Tibial artery (tissue), 4 donors: ENCODE measurements at regions not wholly inside any gene's neighbourhood (a gene's known extent, or its start where the extent isn't known, plus 50 kb on each side); places are given as distances from the start of the nearest gene placed in this dataset.

Experiments used
- DNase-seq, 2 donors: peaks; one replicate each; pipeline ENCODE4 v3.0.0-alpha.2; 2019
- H3K27ac ChIP-seq, 2 donors: fragments of 200-600 bp; sonication (generic) in 1 of 2; 1 replicate in 1 of 2; 2 replicates in 1 of 2; pipeline ENCODE4 v1.5.1; 2018 to 2019; ENCODE audit warnings: mild to moderate bottlenecking in 1 of 2
- H3K27me3 ChIP-seq, 2 donors: fragments of 200-600 bp; sonication (generic) in 1 of 2; one replicate each; pipeline versions ENCODE4 v1.5.1 to v1.6.0; 2016 to 2019
- H3K36me3 ChIP-seq, 3 donors: fragments of 200-600 bp; sonication (generic) in 2 of 3; one replicate each; pipeline ENCODE4 v1.5.1; 2016 to 2019; ENCODE audit warnings: mild to moderate bottlenecking in 2 of 3
- H3K4me1 ChIP-seq, 4 donors: fragments of 200-600 bp; sonication (generic) in 2 of 4; 1 replicate in 3 of 4; 2 replicates in 1 of 4; pipeline ENCODE4 v1.5.1; 2016 to 2019
- H3K4me3 ChIP-seq, 2 donors: fragments of 200-600 bp; sonication (generic) in 1 of 2; 1 replicate in 1 of 2; 2 replicates in 1 of 2; pipeline ENCODE4 v1.5.1; 2018 to 2019; ENCODE audit warnings: mild to moderate bottlenecking in 2 of 2
- H3K9me3 ChIP-seq, 3 donors: fragments of 200-600 bp; sonication (generic) in 1 of 3; one replicate each; pipeline ENCODE4 v1.5.1; 2016 to 2019
- intact Hi-C: fragments of 100-400 bp; cut with DNase I; formaldehyde crosslinking; loops from one replicate; pipeline ENCODE4 v1.15.0; 2023; ENCODE audit warnings: low total_unique reads
- TF ChIP-seq, protein P1 (sequence below), 2 experiments: fragments of 200-600 bp in 1 of 2; fragments of 450-650 bp in 1 of 2; IDR thresholded peaks; one replicate each; pipeline ENCODE4 v1.5.1; 2017 to 2019; ENCODE audit warnings: antibody characterized with exemption in 2 of 2, mild to moderate bottlenecking in 1 of 2, moderate library complexity in 1 of 2

- H3K4me1 ChIP-seq = no peaks in the 10 kb centered on the region
- H3K27me3 ChIP-seq = no peaks in the 10 kb centered on the region
- H3K27ac ChIP-seq = no peak overlapping the region
- no peaks in the 10 kb centered on the region for H3K36me3 ChIP-seq
- intact Hi-C loops = no loop called here
- no peaks in the 10 kb centered on the region for H3K9me3 ChIP-seq
- TF ChIP-seq, protein P1, sequence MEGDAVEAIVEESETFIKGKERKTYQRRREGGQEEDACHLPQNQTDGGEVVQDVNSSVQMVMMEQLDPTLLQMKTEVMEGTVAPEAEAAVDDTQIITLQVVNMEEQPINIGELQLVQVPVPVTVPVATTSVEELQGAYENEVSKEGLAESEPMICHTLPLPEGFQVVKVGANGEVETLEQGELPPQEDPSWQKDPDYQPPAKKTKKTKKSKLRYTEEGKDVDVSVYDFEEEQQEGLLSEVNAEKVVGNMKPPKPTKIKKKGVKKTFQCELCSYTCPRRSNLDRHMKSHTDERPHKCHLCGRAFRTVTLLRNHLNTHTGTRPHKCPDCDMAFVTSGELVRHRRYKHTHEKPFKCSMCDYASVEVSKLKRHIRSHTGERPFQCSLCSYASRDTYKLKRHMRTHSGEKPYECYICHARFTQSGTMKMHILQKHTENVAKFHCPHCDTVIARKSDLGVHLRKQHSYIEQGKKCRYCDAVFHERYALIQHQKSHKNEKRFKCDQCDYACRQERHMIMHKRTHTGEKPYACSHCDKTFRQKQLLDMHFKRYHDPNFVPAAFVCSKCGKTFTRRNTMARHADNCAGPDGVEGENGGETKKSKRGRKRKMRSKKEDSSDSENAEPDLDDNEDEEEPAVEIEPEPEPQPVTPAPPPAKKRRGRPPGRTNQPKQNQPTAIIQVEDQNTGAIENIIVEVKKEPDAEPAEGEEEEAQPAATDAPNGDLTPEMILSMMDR (IDR thresholded peaks at IDR 0.05) = no peak
- no peak for DNase-seq
- H3K4me3 ChIP-seq = no peak overlapping the region
Measured at GRCh38 chr4:96753216-96753615, 913.3 kb downstream of the PDHA2 start.

- no peak for DNase-seq
- H3K4me1 ChIP-seq = no peaks in the 10 kb centered on the region
- no peaks in the 10 kb centered on the region for H3K9me3 ChIP-seq
- no peaks in the 10 kb centered on the region for H3K27me3 ChIP-seq
- intact Hi-C loops = no loop called here
- TF ChIP-seq, protein P1 (IDR thresholded peaks at IDR 0.05) = no peak
- H3K36me3 ChIP-seq = no peaks in the 10 kb centered on the region
- H3K4me3 ChIP-seq = no peak overlapping the region
- no peak overlapping the region for H3K27ac ChIP-seq
Measured at GRCh38 chr4:96755569-96756484, 915.9 kb downstream of the PDHA2 start.

GRCh38 chr4:96756584-96756983 lies 916.7 kb downstream of the PDHA2 start:
- intact Hi-C loops = no loop called here
- no peaks in the 10 kb centered on the region for H3K27me3 ChIP-seq
- H3K36me3 ChIP-seq = no peaks in the 10 kb centered on the region
- H3K4me1 ChIP-seq = no peaks in the 10 kb centered on the region
- H3K27ac ChIP-seq = no peak overlapping the region
- TF ChIP-seq, protein P1 (IDR thresholded peaks at IDR 0.05) = no peak
- no peak overlapping the region for H3K4me3 ChIP-seq
- no peaks in the 10 kb centered on the region for H3K9me3 ChIP-seq
- DNase-seq = no peak

GRCh38 chr4:96763546-96763945 lies 923.7 kb downstream of the PDHA2 start:
- intact Hi-C loops = no loop called here
- Histone ChIP-seq H3K9me3 (no peaks in the 10 kb centered on the region), H3K4me3 (no peak overlapping the region), H3K27ac (no peak overlapping the region), H3K27me3 (no peaks in the 10 kb centered on the region), H3K36me3 (no peaks in the 10 kb centered on the region), H3K4me1 (no peaks in the 10 kb centered on the region)
- no peak for DNase-seq
- TF ChIP-seq, protein P1 (IDR thresholded peaks at IDR 0.05) = no peak

GRCh38 chr4:96766359-96766758 lies 926.5 kb downstream of the PDHA2 start:
- no peak for DNase-seq
- Histone ChIP-seq H3K4me3 (no peak overlapping the region), H3K36me3 (no peaks in the 10 kb centered on the region), H3K9me3 (no peaks in the 10 kb centered on the region), H3K4me1 (no peaks in the 10 kb centered on the region), H3K27me3 (no peaks in the 10 kb centered on the region), H3K27ac (no peak overlapping the region)
- TF ChIP-seq, protein P1 (IDR thresholded peaks at IDR 0.05) = no peak
- intact Hi-C loops = no loop called here
